DND-41 (cell line): ENCODE measurements at regions not wholly inside any gene's neighbourhood (a gene's known extent, or its start where the extent isn't known, plus 50 kb on each side); places are given as distances from the start of the nearest gene placed in this dataset.

Source experiments
- CTCF ChIP-seq: IDR thresholded peaks from 2 replicates; pipeline ENCODE4 v1.5.1; 2012; ENCODE audit warnings: borderline replicate concordance, low read length, moderate library complexity, mild to moderate bottlenecking; ENCODE audit not compliant: poor library complexity, severe bottlenecking; ENCODE audit errors: extremely low read depth
- EZH2 ChIP-seq: IDR thresholded peaks from 3 replicates; pipeline ENCODE4 v1.6.1; 2012; ENCODE audit warnings: borderline replicate concordance, low read depth, mild to moderate bottlenecking, moderate library complexity, low read length, inconsistent platforms; ENCODE audit not compliant: severe bottlenecking

- TF ChIP-seq CTCF: no peak
- TF ChIP-seq EZH2: no peak
These were observed 225.6 kb upstream of the CACNA2D1 start for GRCh38 chr7:82669141-82669540.
